HG03280 (cell line): ENCODE measurements at regions not wholly inside any gene's neighbourhood (a gene's known extent, or its start where the extent isn't known, plus 50 kb on each side); places are given as distances from the start of the nearest gene placed in this dataset.

Experiments used
- ATAC-seq: cut with Tn5 transposase; IDR thresholded peaks from one replicate; pipeline ENCODE4 v1.9.1; 2021; ENCODE audit warnings: mild to moderate bottlenecking, moderate library complexity; ENCODE audit not compliant: unreplicated experiment

DNA sequence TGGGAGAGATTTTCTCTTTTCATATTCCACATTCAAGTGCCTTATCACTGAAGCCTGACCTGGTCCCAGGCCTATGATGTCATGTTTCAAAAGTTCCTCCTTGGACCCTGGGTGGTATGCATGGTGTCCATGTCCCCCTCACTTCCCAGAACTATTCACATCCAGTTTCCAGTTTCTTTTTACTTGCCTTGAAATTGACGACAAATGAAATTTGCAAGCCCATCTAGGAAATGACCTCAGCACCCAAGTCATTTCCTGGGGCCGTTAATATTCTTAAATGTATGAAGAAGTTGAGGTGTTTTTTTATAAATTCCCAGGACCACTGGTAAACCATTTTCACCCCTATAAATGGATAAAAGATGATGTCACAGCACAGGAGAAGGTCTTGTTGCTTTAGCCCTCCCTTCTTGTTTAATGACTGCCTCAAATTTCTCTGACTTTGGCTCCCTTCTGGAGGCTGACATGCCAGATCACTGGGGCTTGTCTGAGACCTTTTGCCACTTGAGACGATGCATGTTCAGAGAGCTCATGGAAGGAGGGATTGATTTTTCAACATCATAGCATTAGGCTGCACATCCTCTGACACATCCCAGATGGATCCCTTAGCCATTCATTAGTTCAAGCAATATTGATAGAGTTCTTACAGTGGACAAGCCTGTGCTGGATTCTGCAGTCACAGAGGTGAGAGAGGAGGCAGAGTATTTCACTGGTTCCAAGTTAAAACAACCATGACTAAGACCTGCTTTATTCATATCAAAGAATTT lies 221.3 kb downstream of the PLPP3 start:
- ATAC-seq: no peak

DNA sequence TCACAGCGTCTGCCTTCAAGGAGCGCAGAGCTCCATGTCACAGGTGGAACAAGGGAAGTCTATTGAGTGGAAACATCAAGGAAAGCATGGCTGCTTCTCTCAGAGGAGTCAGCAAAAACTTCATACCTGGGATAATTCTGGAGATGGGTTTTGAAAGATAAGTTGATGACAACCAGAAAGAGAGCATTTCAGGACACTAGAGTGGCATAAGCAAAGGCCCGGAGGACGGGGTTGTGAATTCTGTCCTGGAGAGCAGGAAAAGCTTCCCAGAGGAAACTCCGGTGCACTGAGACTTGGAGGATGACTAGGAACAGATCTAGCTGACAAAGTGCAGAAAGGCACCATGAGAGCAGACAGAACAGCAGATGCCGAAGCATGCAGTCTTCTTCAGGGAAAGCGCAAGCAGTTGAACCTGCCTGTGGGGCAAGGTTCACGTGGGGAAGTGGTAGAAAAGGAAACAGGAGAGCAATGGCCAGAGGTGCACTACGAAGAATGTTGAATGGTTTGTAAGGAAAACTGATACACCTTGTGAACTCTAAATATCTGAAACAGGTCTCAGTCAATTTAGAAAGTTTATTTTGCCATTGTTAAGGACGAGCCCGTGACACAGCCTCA lies 222.9 kb downstream of the PLPP3 start:
- no peak for ATAC-seq

DNA sequence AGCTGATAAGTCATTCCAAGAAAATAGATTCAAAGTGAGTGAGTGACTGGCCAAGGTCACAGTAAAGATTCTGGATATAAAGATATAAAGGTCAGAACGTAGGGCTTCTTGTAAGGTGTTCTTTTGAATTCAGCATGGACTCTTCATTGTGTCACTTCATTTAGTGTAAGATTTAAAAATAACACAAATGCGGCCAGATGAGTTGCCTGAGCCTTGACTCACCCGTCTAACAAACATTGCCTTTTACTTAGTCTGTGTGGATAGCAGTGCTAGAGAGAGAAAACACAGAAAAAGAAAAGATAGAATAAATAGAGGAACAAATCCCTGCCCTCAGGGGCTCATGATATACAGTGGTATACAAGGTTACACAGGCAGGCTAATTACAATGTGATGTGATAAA lies 223.4 kb downstream of the PLPP3 start:
- no peak for ATAC-seq

DNA sequence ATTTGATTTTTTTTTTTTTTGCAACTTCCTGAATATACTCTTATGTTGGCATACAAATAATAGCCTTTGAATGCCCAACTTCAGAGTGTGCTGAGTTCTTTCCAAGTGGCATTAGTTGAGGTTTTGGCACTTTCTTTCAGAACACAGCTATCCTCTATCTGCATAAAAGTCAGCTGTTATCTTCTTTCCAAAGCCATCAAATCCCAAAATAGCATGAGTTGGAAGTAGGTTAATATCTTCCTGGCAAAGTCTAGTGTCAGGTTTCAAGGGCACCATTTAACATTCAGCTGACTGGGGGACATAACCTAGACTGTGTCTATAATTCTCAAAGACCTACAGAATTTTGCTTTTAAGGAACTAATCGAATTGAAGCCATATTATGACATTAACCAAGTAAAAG lies 223.9 kb downstream of the PLPP3 start:
- ATAC-seq: no peak

DNA sequence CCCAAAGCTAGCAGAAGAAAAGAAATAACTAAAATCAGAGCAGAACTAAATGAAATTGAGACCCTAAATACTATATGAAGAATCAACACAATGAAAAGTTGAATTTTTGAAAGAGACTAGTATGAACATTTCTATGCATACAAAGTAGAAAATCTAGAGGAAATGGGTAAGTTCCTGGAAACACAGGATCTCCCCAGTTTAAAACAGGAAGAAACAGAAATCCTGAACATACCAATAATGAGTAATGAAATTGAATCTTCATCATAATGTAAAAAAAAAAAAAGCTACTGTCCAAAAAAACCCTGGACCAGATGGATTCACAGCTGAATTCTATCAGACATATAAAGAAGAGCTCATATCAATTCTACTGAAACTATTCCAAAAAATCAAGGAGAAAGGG lies 233.5 kb downstream of the PLPP3 start:
- no peak for ATAC-seq

DNA sequence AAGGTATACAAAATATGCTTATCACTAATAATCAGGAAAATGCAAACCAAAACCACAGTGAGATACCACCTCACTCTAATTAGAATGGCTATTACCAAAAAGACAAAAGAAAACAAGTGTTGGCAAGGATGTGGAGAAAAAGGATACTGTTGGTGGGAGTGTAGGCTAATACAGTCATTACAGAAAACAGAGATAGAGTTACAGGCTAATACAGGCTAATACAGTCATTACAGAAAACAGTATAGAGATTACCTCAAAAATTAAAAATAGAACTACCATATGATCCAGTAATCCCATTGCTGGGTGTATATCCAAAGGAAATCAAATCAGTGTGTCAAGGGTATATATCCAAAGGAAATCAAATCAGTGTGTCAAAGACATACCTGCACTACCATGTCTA lies 238.4 kb downstream of the PLPP3 start:
- ATAC-seq: no peak

GRCh38 chr1:56339786-56340465 lies 239.4 kb downstream of the PLPP3 start:
- no peak for ATAC-seq

DNA sequence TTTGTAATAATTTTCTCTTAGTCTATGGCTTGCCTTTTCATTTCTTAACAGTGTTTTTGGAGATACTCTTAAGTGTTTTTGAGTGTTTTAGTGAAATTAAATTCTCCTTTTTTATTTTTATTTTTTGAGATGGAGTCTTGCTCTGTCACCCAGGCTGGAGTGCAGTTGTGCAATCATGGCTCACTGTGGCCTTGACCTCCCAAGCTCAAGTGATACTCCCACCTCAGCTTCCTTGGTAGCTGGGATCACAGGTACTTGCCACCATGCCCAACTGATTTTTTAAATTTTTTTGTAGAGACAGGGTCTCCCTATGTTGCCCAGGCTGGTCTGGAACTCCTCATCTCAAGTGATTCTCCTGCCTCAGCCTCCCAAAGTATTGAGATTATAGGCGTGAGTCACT lies 240.3 kb downstream of the PLPP3 start:
- ATAC-seq: no peak

DNA sequence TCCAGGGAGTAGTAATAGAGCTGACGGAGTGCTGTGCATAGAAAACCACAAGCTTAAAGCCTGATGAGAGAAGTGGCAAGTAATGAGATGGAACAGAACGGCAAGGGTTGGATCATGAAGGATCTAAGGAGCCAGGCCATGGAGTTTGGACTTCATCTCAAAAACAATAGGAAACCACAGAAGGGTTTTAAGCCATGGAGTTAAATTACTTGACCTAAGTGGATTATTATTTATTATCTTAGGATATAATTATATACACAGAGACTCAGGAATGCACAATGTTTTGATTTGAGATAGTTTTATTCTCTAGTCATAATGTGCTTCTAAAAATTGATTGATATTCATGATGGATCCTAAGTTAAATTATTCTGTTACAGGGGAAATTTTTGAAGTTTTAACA lies 242.4 kb downstream of the PLPP3 start:
- ATAC-seq: no peak

DNA sequence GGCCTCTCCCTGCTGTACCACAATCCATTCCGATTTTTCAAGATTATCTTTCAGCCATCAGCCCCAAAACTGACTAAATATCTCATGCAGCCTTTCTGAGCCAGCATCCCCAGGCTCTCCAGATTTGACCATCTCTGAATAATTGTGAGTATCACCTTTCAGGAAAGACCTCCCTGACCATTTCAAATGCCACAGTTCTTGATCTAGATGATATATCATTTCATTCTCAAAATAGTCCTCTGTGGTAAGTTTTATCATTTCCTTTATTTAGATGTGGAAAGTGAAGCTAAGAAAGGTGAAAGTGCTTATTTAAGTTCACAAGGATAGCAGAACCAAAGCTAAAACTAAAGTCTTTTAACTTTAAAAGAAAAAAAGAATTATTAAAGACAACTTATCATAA lies 244.0 kb downstream of the PLPP3 start:
- no peak for ATAC-seq

GRCh38 chr1:56334047-56334446 lies 245.3 kb downstream of the PLPP3 start:
- no peak for ATAC-seq

GRCh38 chr1:56333461-56333860 lies 245.9 kb downstream of the PLPP3 start:
- ATAC-seq: no peak

DNA sequence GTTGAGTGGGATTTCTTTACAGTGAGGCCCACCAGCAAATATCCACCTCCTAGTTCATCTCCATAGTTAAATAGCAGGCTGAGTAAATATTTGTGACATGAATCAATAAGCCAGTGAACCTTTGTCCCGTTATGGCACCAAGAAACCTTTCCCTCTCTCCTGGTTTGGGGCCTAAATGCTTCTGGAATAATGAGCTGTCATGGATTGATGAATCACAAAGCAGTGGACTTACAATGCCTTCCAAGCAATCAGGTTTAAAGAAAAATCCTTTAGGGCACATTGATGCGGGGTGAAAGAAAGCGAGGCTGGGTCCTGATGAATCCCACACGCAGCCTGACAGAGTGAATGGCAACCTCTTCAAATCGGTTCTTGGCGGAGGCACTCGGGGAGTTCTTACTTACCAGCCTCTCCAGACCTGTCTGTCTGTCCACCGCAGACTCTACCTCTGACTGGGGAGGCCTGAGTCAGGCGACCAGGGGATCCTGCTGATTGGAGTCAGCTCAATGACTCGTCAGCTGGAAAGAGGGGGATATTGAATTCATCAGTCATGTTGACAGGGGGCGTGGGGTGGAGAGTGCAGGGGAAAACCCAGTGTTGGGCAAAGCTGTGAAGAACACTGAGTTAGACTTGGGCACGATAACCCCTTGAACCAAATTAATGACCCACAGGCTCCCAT lies 247.3 kb downstream of the PLPP3 start:
- no peak for ATAC-seq

DNA sequence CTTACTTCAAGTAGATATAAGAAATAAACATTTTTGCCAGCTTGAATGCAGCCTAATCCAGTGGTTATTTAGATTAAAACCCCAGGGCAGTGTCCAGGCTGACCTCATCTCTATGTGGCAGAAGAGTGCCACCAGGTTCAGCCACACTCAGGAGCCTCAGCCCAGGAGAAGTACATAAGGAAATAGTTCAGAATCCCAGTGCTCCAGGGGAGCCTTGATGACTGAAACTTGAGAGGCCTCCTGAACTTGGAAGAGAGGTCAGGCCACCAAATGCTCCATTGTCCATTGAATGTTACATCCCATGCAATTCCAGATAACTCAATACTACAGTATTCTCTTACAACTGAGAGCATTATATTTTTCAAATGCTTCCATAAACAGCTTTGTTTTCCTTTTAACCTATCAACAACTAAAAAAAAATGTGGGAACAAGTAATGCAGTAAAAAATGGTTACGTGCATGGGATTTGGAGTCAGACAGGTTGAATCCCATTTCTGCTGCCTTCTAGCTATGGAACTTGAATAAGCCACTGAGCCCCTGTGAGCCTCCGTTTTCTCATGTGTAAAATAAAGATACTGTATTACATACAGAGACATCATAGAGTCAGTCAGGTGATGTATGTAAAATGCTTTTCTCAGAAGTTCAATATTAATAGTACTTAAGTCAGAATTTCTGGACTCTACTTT lies 248.0 kb downstream of the PLPP3 start:
- ATAC-seq: no peak

DNA sequence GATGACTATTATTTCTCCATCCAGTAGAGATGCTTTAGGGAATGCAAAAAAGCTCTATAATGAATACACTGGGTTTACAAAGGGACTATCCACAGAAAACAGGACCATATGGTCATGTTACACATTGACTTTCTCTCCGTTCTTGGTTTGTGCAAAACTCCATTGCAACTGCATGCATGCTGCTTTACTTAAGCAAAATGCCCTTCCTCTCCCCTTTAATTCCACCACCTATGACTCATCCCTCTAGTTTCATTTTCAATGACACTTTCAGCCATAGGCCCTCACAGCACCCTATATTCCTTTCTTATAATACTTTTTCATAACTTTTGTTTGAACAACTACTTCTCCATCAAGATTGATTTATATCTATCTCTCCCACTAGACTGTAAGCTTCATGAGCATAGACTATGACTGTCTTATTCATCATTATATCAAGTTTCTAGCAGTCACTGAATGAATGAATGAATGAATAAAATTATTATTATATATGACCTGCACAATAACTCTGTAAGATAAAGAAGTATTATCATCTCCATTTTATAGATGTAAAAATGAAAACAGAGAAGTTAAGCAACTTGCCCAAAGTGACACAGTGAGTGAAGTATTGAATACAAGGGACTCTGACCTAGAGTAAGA lies 248.9 kb downstream of the PLPP3 start:
- peak; percentile 84 for ATAC-seq

GRCh38 chr1:56329970-56330369 lies 249.4 kb downstream of the PLPP3 start:
- no peak for ATAC-seq

DNA sequence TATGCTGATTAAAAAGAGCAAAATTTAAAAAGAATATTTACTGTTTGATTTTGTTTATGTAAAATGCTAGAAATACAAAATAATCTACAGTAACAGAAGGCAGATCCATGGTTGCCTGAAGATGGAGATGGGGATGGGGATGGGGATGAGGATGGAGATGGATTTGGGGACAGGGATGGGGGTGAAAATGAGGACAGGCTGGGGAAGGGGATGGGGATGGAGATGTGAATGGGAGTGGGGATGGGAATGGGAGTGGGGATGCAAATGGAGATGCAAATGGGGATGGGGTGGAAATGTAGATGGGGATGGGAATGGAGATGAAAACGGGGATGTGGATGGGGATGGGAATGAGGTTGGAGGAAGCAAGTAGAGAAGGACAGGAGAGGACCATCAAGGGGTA lies 252.2 kb downstream of the PLPP3 start:
- no peak for ATAC-seq

- ATAC-seq: no peak
Measured at GRCh38 chr1:56326056-56326455, 253.3 kb downstream of the PLPP3 start.

DNA sequence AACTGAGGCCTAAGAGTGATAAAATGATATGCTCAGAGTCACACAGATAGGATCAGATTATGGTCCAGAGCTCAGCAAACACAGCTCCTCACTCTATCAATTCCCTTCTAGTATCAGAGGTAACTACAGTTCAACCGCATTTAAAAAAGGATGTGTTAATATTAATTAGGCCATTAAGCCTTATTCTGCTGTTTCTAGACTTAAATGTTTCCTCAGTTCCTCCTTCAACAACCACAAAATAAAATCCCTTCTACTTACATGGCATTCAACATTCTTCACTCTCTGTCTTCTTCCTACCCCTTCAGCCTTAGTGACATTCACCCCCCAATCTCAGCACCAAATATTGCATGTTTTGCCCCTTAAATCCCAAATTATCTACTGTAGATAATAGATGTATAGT lies 254.9 kb downstream of the PLPP3 start:
- no peak for ATAC-seq

- ATAC-seq: no peak
Measured at GRCh38 chr1:56322211-56322610, 257.2 kb downstream of the PLPP3 start.

GRCh38 chr1:56321150-56321490 lies 258.2 kb downstream of the PLPP3 start:
- no peak for ATAC-seq
